ENCODE measurements at regions not wholly inside any gene's neighbourhood (a gene's known extent, or its start where the extent isn't known, plus 50 kb on each side); places are given as distances from the start of the nearest gene placed in this dataset.

DNA sequence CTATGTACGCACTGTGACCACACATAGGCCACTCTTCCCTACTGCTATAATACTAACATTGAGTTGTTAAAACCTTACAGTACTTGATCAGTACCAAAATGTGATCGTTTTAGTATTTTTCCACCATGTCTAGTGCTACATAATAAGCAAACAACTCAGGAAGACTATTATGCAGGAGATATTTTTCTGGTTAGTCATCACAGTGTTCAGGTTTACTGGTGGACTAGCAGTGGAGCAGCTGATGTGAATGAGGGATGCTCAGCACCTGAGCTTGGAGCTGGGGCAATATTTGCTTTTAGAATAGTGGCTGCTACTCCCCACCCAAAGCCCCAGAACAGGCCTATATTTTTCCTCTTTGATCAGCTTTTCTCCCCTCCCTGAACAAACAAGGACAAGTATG is 513.1 kb downstream of the KCNH5 start:
- H2BK20ac ChIP-seq (ENCODE audit: low read depth, low read length): no peak overlapping the region
- H2AFZ ChIP-seq (replicated peaks; ENCODE audit: low read length, poor library complexity): no peak overlapping the region
- dilution Hi-C loops (cut with HindIII; ENCODE audit: low sequenced_read_pairs, unreplicated experiment): no loop called here
- no peaks in the 10 kb centered on the region for H3K36me3 ChIP-seq (ENCODE audit: control insufficient read depth, insufficient read depth, low read length)
- no peaks in the 10 kb centered on the region for H3K4me1 ChIP-seq (ENCODE audit: control insufficient read depth, insufficient read depth, low read length)
- no peaks in the 10 kb centered on the region for H4K20me1 ChIP-seq (ENCODE audit: insufficient read depth, low read length)
- no peak overlapping the region for H4K5ac ChIP-seq (ENCODE audit: low read depth, low read length)
- intact Hi-C loops (cut with micrococcal nuclease): no loop called here
- DNase-seq (peak; percentile 18), ATAC-seq (ENCODE audit: low read depth) (no peak)
- no peak for TF ChIP-seq MAZ (IDR thresholded peaks at IDR 0.05; ENCODE audit: borderline replicate concordance, low read depth, low read length)
- no peak for TF ChIP-seq MAFK (IDR thresholded peaks at IDR 0.05; ENCODE audit: low read depth, low read length)
- no peak for TF ChIP-seq NFE2L2 (IDR thresholded peaks at IDR 0.05; ENCODE audit: low read depth, low read length)
- in situ Hi-C loops (cut with MboI; ENCODE audit: low sequenced_read_pairs): no loop called here
- ChIA-PET POLR2A (ENCODE audit: unreplicated experiment) (no interaction called here), CTCF (no interaction called here)
- WGBS, 2 experiments (ENCODE audit: extremely low coverage in 2 of 2, insufficient read length in 1 of 2): no CpG with 5 or more reads among the region's 2 CpGs
- no peak overlapping the region for H3K4ac ChIP-seq (ENCODE audit: low read depth, low read length)
- H2AK9ac ChIP-seq (replicated peaks; ENCODE audit: low read depth, low read length, poor library complexity): no peak overlapping the region
- H4K8ac ChIP-seq (ENCODE audit: low read depth in 2 of 2, low read length in 2 of 2): no peak overlapping the region
- no peak overlapping the region for H2BK15ac ChIP-seq (ENCODE audit: low read depth, low read length)
- H3K4me2 ChIP-seq (ENCODE audit: low read depth, low read length): no peak overlapping the region
- no peaks in the 10 kb centered on the region for H3K27me3 ChIP-seq (ENCODE audit: control insufficient read depth, insufficient read depth, low read length)
- no peak overlapping the region for H4K91ac ChIP-seq (ENCODE audit: insufficient read depth, low read depth, low read length)
- H3K18ac ChIP-seq (ENCODE audit: low read depth, low read length): no peak overlapping the region
- H3K56ac ChIP-seq (ENCODE audit: extremely low read depth, insufficient read depth, low read length): no peak overlapping the region
- H3K79me1 ChIP-seq (ENCODE audit: low read depth in 1 of 2, low read length in 2 of 2): no peaks in the 10 kb centered on the region
- H3K4me3 ChIP-seq (ENCODE audit: insufficient read depth, low read depth, low read length): no peak overlapping the region
- BruUV-seq (replicated peaks): no TSS peak
- H2AK5ac ChIP-seq (ENCODE audit: low read depth, low read length): no peak overlapping the region
- no peak overlapping the region for H3K27ac ChIP-seq (ENCODE audit: insufficient read depth, low read length)
- H3K9me1 ChIP-seq (ENCODE audit: insufficient read depth, low read length): no peaks in the 10 kb centered on the region
- no peak overlapping the region for H3K23ac ChIP-seq (ENCODE audit: low read depth, low read length)
- H2BK5ac ChIP-seq (ENCODE audit: low read depth, low read length, poor library complexity, severe bottlenecking): no peak overlapping the region
- H3K14ac ChIP-seq (replicated peaks; ENCODE audit: low read depth, low read length): no peak overlapping the region
- H3K9ac ChIP-seq (ENCODE audit: low read depth, low read length): no peak overlapping the region
- no peak overlapping the region for H2BK120ac ChIP-seq (ENCODE audit: low read depth, low read length)
- no peaks in the 10 kb centered on the region for H3K9me3 ChIP-seq (ENCODE audit: control insufficient read depth, insufficient read depth, low read length)

Data from IMR-90 (cell line).